Esophagus mucosa (tissue), 1 donor: ENCODE measurements at regions not wholly inside any gene's neighbourhood (a gene's known extent, or its start where the extent isn't known, plus 50 kb on each side); places are given as distances from the start of the nearest gene placed in this dataset.
A peak's percentile ranks its signal among the peaks of the same experiment; 100 is the strongest.

ENCODE experiments used
- ATAC-seq: fragments of 200-7000 bp; cut with Tn5 transposase; one replicate; pipeline ENCODE4 v1.9.1; 2020
- donor health status: DM: yes; HTN: yes; CAD: no.

- ATAC-seq: no peak
Observed at GRCh38 chr10:89093728-89094127, 103.1 kb downstream of the FAS start.

GRCh38 chr10:89092981-89093380, 102.4 kb downstream of the FAS start:
- no peak for ATAC-seq

- ATAC-seq: no peak
Observed at GRCh38 chr10:89092439-89092838, 101.8 kb downstream of the FAS start.

GRCh38 chr10:89091496-89091895, 100.9 kb downstream of the FAS start:
- ATAC-seq: no peak

- ATAC-seq: no peak
Observed at GRCh38 chr10:89090756-89091445, 100.3 kb downstream of the FAS start.

- peak; percentile 39 for ATAC-seq
Observed at GRCh38 chr10:89086801-89087521, 96.4 kb downstream of the FAS start.

GRCh38 chr10:89085153-89085552, 94.6 kb downstream of the FAS start:
- no peak for ATAC-seq

GRCh38 chr10:89082086-89082485, 91.5 kb downstream of the FAS start:
- no peak for ATAC-seq

- ATAC-seq: no peak
Observed at GRCh38 chr10:89080660-89081059, 90.1 kb downstream of the FAS start.

GRCh38 chr10:89079961-89080360, 89.4 kb downstream of the FAS start:
- ATAC-seq: no peak

GRCh38 chr10:89078724-89079672, 88.4 kb downstream of the FAS start:
- no peak for ATAC-seq

GRCh38 chr10:89076120-89076519, 85.5 kb downstream of the FAS start:
- no peak for ATAC-seq

GRCh38 chr10:89075631-89076030, 85.0 kb downstream of the FAS start:
- ATAC-seq: no peak

GRCh38 chr10:89074120-89074519, 83.5 kb downstream of the FAS start:
- ATAC-seq: no peak

GRCh38 chr10:89073719-89074118, 83.1 kb downstream of the FAS start:
- no peak for ATAC-seq

- ATAC-seq: no peak
Observed at GRCh38 chr10:89069589-89069988, 79.0 kb downstream of the FAS start.
